GM19025 (cell line): ENCODE measurements at regions not wholly inside any gene's neighbourhood (a gene's known extent, or its start where the extent isn't known, plus 50 kb on each side); places are given as distances from the start of the nearest gene placed in this dataset.

ENCODE experiments used
- ATAC-seq: cut with Tn5 transposase; IDR thresholded peaks from one replicate; pipeline ENCODE4 v1.9.1; 2021; ENCODE audit warnings: mild to moderate bottlenecking, low read depth, moderate library complexity; ENCODE audit not compliant: unreplicated experiment

GRCh38 chrX:15985937-15986336, 131.3 kb upstream of the AP1S2 start:
- no peak for ATAC-seq

- ATAC-seq, result no peak
Measured at GRCh38 chrX:15983034-15983433, 128.4 kb upstream of the AP1S2 start.

GRCh38 chrX:15977644-15978043, 123.0 kb upstream of the AP1S2 start:
- ATAC-seq, result no peak

GRCh38 chrX:15976396-15976795, 121.8 kb upstream of the AP1S2 start:
- ATAC-seq, result no peak

GRCh38 chrX:15973946-15974345, 119.3 kb upstream of the AP1S2 start:
- ATAC-seq, result no peak

GRCh38 chrX:15973299-15973698, 118.7 kb upstream of the AP1S2 start:
- ATAC-seq, result no peak

- ATAC-seq, result no peak
Measured at GRCh38 chrX:15971696-15972095, 117.1 kb upstream of the AP1S2 start.

GRCh38 chrX:15963858-15964257, 109.2 kb upstream of the AP1S2 start:
- ATAC-seq, result no peak

- no peak for ATAC-seq
Measured at GRCh38 chrX:15960237-15960636, 105.6 kb upstream of the AP1S2 start.

- ATAC-seq, result no peak
Measured at GRCh38 chrX:15956681-15957080, 102.1 kb upstream of the AP1S2 start.

GRCh38 chrX:15953801-15954200, 99.2 kb upstream of the AP1S2 start:
- ATAC-seq, result no peak

- no peak for ATAC-seq
Measured at GRCh38 chrX:15952212-15952611, 97.6 kb upstream of the AP1S2 start.

GRCh38 chrX:15948318-15948660, 93.7 kb upstream of the AP1S2 start:
- no peak for ATAC-seq

- no peak for ATAC-seq
Measured at GRCh38 chrX:15947648-15948317, 93.2 kb upstream of the AP1S2 start.

- no peak for ATAC-seq
Measured at GRCh38 chrX:15946783-15947580, 92.4 kb upstream of the AP1S2 start.

- no peak for ATAC-seq
Measured at GRCh38 chrX:15943391-15943790, 88.8 kb upstream of the AP1S2 start.

GRCh38 chrX:15942307-15942706, 87.7 kb upstream of the AP1S2 start:
- ATAC-seq, result no peak

- ATAC-seq, result no peak
Measured at GRCh38 chrX:15939737-15940136, 85.1 kb upstream of the AP1S2 start.

- ATAC-seq, result no peak
Measured at GRCh38 chrX:15938072-15938471, 83.5 kb upstream of the AP1S2 start.

GRCh38 chrX:15931362-15931761, 76.7 kb upstream of the AP1S2 start:
- ATAC-seq, result no peak

GRCh38 chrX:15930585-15930984, 76.0 kb upstream of the AP1S2 start:
- no peak for ATAC-seq

- ATAC-seq, result no peak
Measured at GRCh38 chrX:15929194-15929593, 74.6 kb upstream of the AP1S2 start.
